Thoracic aorta (tissue), 2 donors: ENCODE measurements at regions not wholly inside any gene's neighbourhood (a gene's known extent, or its start where the extent isn't known, plus 50 kb on each side); places are given as distances from the start of the nearest gene placed in this dataset.
"Not testable (repeated sequence)": the region's sequence is repeated elsewhere in the genome, so short reads cannot be mapped to it uniquely, and the experiment has no call there.

Experiments
- ATAC-seq: fragments of 150-250 bp; one replicate; pipeline ENCODE4 v1.8.0; 2017; ENCODE audit warnings: low read depth; ENCODE audit not compliant: insufficient number of reproducible peaks, low FRiP score
- DNase-seq: peaks from one replicate; pipeline ENCODE4 v3.0.0-alpha.2; 2020; ENCODE audit warnings: low spot score
- H3K27ac ChIP-seq, 2 donors: fragments of 200-600 bp; sonication (generic); 1 replicate in 1 of 2; 2 replicates in 1 of 2; pipeline ENCODE4 v1.5.1; 2016; ENCODE audit warnings: mild to moderate bottlenecking in 2 of 2, moderate library complexity in 2 of 2
- H3K27me3 ChIP-seq: fragments of 200-600 bp; sonication (generic); replicated peaks from 2 replicates; pipeline ENCODE4 v1.6.0; 2016; ENCODE audit warnings: mild to moderate bottlenecking; ENCODE audit not compliant: insufficient read depth
- H3K36me3 ChIP-seq: fragments of 200-600 bp; sonication (generic); one replicate; pipeline ENCODE4 v1.5.1; 2016
- H3K4me1 ChIP-seq, 2 donors: fragments of 200-600 bp; sonication (generic); 1 replicate in 1 of 2; 2 replicates in 1 of 2; pipeline versions ENCODE4 v1.5.1 to v1.6.0; 2016; ENCODE audit warnings: low read depth in 2 of 2, mild to moderate bottlenecking in 1 of 2; ENCODE audit not compliant: control insufficient read depth in 1 of 2
- H3K4me3 ChIP-seq: fragments of 200-600 bp; sonication (generic); 2 replicates; pipeline ENCODE4 v1.5.1; 2016; ENCODE audit warnings: mild to moderate bottlenecking
- H3K9me3 ChIP-seq: fragments of 200-600 bp; sonication (generic); 2 replicates; pipeline ENCODE4 v1.5.1; 2016
- TF ChIP-seq, protein P1 (sequence below): fragments of 200-600 bp; sonication (generic); IDR thresholded peaks from one replicate; pipeline ENCODE4 v1.5.1; 2019; ENCODE audit warnings: antibody characterized with exemption

DNA sequence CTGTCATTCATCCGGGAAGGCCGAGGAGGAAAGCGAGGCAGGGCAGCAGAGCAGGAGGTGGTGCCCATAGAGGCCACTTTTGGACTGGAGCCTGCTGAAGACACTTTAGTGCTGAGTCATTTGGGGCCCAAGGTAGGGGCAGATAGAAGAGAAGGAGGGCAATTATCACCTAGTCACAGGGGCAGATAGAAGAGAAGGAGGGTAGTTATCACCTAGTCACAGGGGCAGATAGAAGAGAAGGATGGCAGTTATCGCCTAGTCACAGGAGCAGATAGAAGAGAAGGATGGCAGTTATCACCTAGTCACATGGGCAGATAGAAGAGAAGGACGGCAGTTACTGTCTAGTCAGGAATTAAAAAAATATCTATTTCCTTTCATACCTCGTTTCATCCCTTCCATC is 1372.6 kb downstream of the FOXD4L5 start:
- not testable (repeated sequence) for H3K27me3 ChIP-seq, ATAC-seq

DNA sequence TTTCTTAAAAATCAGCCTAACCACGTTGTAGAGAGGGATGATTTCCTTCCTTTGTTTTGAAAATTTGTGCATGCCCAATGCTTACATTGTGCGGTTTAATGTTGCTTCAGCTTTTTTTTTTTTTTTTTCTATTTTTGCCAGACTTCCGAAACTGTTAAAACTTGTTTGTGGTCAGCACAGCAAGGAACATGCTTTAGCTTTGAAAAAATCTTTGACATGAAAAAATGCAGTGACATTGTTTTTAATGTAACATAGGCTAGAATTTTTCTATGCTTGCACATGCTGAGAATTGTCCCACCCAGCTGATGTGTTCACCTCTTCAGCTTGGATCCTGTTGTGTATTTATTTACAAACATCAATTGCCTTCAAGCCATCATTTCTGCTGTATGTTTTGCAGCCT is 1375.9 kb downstream of the FOXD4L5 start:
- not testable (repeated sequence) for H3K9me3 ChIP-seq, H3K36me3 ChIP-seq, DNase-seq, ATAC-seq, H3K4me3 ChIP-seq, H3K4me1 ChIP-seq, H3K27me3 ChIP-seq, H3K27ac ChIP-seq

More for the DNA sequence above, 1372.6 kb downstream of the FOXD4L5 start:
- not testable (repeated sequence) for H3K9me3 ChIP-seq, H3K27ac ChIP-seq, DNase-seq, H3K4me3 ChIP-seq, H3K4me1 ChIP-seq, H3K36me3 ChIP-seq

DNA sequence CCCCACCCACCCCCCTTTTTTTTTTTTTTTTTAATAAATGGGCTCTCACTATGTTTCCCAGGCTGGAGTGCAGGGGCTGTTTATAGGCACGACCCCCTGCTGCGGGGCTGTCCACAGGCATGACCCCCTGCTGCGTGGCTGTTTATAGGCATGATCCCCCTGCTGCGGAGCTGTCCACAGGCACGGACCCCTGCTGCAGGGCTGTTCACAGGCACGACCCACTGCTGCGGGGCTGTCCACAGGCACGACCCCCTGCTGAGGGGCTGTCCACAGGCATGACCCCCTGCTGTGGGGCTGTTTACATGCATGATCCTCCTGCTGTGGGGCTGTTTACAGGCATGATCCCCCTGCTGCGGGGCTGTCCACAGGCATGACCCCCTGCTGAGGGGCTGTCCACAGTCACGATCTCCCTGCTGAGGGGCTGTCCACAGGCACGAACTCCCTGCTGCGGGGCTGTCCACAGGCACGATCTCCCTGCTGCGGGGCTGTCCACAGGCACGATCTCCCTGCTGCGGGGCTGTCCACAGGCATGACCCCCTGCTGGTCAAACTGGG is 1385.3 kb downstream of the FOXD4L5 start:
- not testable (repeated sequence) for ATAC-seq, DNase-seq, H3K4me3 ChIP-seq, H3K36me3 ChIP-seq, H3K27ac ChIP-seq, H3K4me1 ChIP-seq, H3K9me3 ChIP-seq, H3K27me3 ChIP-seq

DNA sequence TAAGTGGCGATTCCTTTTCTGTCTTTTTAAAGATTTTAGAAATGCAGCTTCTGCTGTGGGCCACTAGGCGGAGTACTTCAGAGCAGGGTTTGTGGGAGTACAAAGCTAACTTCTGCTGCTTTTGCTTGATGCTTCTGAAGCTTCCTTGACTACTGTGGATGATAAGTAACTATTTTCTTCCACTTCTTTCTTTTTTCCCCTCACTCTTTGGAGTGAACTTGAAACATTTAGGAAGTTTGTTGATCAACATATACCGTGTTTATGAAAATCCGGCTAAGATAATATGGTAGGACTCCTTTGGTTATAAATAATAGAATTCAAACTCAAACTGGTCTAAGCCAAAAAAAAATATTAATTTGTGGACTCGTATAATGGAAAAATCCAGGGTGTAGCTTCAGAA is 1403.6 kb downstream of the FOXD4L5 start:
- not testable (repeated sequence) for DNase-seq, H3K9me3 ChIP-seq, H3K27me3 ChIP-seq, H3K36me3 ChIP-seq, H3K4me1 ChIP-seq, H3K4me3 ChIP-seq, H3K27ac ChIP-seq, ATAC-seq

DNA sequence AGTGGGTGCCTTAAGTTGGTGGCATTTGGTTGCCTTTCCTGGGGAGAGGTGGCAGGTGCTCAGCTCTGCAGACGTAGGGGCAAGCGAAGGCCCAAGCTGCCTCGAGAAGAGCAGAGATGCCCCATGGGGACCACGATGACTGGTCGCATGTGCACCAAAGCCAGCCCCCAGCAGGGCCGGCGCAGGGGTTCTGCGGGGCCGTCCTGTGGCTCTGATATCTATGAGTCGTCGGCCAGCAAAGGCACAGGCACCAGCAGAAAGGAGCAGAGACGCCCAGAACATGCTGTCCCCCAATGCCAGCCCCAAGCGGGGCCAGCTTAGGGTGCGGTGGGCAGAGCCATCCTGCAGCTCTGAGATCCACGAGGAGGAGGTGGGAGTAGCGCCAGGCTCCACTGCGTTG is 1408.6 kb downstream of the FOXD4L5 start:
- H3K36me3 ChIP-seq, H3K9me3 ChIP-seq, H3K4me1 ChIP-seq, H3K27ac ChIP-seq, H3K27me3 ChIP-seq, DNase-seq, ATAC-seq, H3K4me3 ChIP-seq: not testable (repeated sequence)

DNA sequence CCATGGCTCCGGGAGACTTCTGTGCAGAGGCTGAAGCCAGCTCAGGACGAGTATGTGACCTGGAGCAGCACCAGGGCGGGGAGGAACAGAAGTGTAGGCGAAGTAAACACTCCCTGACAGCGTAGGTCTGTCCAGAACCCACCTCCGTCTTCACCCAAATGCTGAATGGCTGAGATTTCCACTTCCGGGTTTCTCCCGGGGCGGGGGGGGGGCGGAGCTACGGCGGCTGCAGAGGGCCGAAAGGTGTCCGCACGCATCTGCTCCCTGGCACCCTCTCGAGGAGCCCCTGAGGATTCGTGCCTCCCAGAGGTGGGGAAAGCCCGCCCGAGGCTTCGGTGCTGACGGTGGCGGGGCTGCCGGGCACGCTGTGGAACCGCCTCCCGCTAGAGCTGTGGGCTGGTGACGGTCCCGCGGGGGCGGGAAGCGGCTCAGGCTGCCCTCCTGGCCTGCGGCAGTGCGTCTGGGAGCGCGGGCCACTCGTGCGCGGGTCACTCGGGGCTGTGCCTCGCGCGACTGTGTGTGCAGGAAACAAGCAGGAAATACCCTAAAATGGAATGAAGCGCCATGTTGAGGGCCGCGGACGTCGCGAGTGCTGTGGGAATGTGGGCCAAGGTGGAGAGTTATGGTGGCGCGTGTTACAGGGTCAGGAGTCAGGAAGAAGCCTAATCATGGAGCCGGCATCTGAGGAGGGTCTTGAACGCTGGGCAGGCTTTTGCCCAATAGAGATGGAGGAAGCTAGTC is 1425.4 kb downstream of the FOXD4L5 start:
- DNase-seq (no peak), ATAC-seq (no peak)
- peak overlapping the region; percentile 12 to 34 for H3K27ac ChIP-seq

DNA sequence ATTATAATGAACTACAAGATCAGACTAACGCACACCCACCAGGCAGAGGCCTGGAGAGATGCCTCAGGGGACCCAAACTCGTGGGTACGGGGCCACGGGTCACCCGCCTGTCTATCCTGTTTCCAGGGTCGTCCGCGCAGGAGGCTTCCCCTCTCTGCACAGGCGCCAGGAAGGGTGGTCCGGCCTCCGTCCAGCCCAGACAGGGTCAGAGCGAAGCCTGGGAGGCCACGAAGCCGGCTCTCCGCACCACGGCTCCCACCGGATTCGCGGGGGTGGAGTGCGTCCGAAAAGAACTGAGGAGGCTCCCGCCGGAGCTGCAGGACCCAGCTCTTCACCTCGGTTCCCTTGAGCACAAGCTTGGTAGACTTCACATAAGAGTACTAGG is 1425.9 kb downstream of the FOXD4L5 start:
- H3K36me3 ChIP-seq, H3K27me3 ChIP-seq, DNase-seq, H3K9me3 ChIP-seq, H3K4me1 ChIP-seq, ATAC-seq: not testable (repeated sequence)
- Histone ChIP-seq H3K27ac (peak overlapping the region in 1 of 2 donors; percentile 12), H3K4me3 (peak overlapping the region; percentile 65)

More for the DNA sequence above, 1425.4 kb downstream of the FOXD4L5 start:
- H3K27me3 ChIP-seq, result no peaks in the 10 kb centered on the region
- H3K9me3 ChIP-seq, result no peaks in the 10 kb centered on the region
- TF ChIP-seq, protein P1, sequence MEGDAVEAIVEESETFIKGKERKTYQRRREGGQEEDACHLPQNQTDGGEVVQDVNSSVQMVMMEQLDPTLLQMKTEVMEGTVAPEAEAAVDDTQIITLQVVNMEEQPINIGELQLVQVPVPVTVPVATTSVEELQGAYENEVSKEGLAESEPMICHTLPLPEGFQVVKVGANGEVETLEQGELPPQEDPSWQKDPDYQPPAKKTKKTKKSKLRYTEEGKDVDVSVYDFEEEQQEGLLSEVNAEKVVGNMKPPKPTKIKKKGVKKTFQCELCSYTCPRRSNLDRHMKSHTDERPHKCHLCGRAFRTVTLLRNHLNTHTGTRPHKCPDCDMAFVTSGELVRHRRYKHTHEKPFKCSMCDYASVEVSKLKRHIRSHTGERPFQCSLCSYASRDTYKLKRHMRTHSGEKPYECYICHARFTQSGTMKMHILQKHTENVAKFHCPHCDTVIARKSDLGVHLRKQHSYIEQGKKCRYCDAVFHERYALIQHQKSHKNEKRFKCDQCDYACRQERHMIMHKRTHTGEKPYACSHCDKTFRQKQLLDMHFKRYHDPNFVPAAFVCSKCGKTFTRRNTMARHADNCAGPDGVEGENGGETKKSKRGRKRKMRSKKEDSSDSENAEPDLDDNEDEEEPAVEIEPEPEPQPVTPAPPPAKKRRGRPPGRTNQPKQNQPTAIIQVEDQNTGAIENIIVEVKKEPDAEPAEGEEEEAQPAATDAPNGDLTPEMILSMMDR, result no peak
- H3K4me1 ChIP-seq, result no peaks in the 10 kb centered on the region
- H3K4me3 ChIP-seq, result peak overlapping the region; percentile 65
- H3K36me3 ChIP-seq, result no peaks in the 10 kb centered on the region

DNA sequence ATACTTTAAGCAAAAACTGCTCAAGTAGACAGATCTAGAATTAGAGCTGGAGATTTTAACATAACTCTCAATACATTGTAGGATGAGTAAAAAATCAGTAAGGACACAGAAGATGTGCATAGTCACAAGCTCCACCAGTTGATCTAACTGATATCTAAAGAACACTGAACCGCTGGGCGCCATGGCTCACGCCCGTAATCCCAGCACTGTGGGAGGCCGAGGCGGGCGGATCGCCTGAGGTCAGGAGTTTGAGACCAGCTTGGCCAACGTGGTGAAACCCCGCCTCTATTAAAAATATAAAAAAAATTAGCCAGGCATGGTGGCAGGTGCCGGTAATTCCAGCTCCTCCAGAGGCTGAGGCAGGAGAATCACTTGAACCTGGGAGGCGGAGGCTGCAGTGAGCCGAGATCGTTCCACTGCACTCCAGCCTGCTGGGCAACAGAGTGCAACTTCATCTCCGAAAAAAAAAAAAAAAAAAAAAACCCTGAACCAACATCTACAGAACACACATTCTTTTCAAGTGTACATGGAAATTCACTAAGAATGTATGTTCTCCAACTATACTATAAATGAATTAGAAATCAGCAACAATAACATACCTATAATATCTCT is 1431.8 kb downstream of the FOXD4L5 start:
- not testable (repeated sequence) for H3K36me3 ChIP-seq, ATAC-seq, H3K27me3 ChIP-seq, H3K4me3 ChIP-seq, DNase-seq, H3K27ac ChIP-seq, H3K4me1 ChIP-seq, H3K9me3 ChIP-seq

DNA sequence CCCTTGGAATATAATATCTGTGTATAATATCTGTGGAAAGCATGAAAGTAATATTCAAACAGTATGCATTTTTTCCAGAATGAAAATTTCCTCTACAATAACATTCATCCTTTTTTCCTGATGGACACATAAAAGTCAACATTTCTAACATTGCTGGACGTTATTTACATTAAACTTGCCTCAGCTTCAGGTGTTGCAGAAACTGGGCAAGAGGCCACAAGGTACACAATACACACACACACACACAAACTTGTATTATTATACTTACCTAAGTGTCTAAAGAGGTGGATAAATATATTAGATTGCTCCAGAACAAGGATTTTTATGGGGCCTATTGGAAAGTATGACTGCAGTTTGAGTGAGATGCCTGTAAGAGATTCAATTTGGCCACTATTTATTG is 1460.2 kb downstream of the FOXD4L5 start:
- not testable (repeated sequence) for H3K4me1 ChIP-seq, H3K36me3 ChIP-seq, H3K4me3 ChIP-seq, H3K27ac ChIP-seq, H3K9me3 ChIP-seq, H3K27me3 ChIP-seq, DNase-seq, ATAC-seq

DNA sequence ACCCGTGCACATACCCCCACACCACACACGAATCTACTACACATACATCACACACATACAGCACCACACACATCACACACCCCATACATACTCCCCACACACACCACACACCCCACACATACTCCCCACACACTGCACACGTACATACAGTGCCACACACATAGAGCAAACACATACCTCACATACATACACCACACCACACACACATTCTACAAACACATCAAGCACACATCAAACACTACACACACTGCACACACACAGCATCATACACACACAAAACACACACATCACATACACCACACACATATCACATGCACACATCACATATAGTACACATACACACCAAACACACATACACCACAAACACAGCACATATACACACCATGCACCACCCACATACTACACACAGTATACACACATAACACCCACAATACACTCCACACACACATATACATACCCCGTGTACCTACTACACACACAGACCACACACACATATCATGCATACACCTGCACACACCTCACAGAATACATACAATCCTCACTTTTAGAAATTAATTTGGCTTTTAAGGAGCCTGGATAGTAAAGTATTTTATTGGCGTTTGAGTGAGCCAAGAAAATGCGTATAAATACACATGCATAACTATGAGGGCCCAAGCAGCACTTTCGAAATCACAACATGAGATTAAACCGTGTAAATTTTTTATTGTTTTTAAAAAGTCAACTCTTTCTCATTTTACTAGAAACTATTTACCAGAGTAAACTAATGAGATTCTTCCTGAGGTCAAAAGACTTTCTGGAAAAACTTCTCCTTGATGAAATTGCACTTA is 1461.4 kb downstream of the FOXD4L5 start:
- H3K9me3 ChIP-seq, DNase-seq, H3K4me3 ChIP-seq, H3K4me1 ChIP-seq, H3K27ac ChIP-seq, H3K27me3 ChIP-seq, H3K36me3 ChIP-seq: not testable (repeated sequence)
- peak; percentile 91 for ATAC-seq
